GM21529 (cell line): ENCODE measurements at regions not wholly inside any gene's neighbourhood (a gene's known extent, or its start where the extent isn't known, plus 50 kb on each side); places are given as distances from the start of the nearest gene placed in this dataset.

Source experiments
- ATAC-seq: cut with Tn5 transposase; IDR thresholded peaks from one replicate; pipeline ENCODE4 v1.9.1; 2021; ENCODE audit not compliant: unreplicated experiment

GRCh38 chr1:232110281-232111090, 483.9 kb downstream of the DISC1 start:
- no peak for ATAC-seq

GRCh38 chr1:232109391-232109790, 482.8 kb downstream of the DISC1 start:
- ATAC-seq: no peak

GRCh38 chr1:232108598-232108997, 482.0 kb downstream of the DISC1 start:
- no peak for ATAC-seq

- ATAC-seq: no peak
These were observed 479.8 kb downstream of the DISC1 start for GRCh38 chr1:232106415-232106814.

- ATAC-seq: no peak
These were observed 479.0 kb downstream of the DISC1 start for GRCh38 chr1:232105561-232105960.

GRCh38 chr1:232101231-232101630, 474.6 kb downstream of the DISC1 start:
- ATAC-seq: no peak

GRCh38 chr1:232096751-232097150, 470.2 kb downstream of the DISC1 start:
- no peak for ATAC-seq
